GM19025 (cell line): ENCODE measurements at regions not wholly inside any gene's neighbourhood (a gene's known extent, or its start where the extent isn't known, plus 50 kb on each side); places are given as distances from the start of the nearest gene placed in this dataset.
"Not testable (repeated sequence)": the region's sequence is repeated elsewhere in the genome, so short reads cannot be mapped to it uniquely, and the experiment has no call there.

Experiments used
- ATAC-seq: cut with Tn5 transposase; IDR thresholded peaks from one replicate; pipeline ENCODE4 v1.9.1; 2021; ENCODE audit warnings: mild to moderate bottlenecking, low read depth, moderate library complexity; ENCODE audit not compliant: unreplicated experiment

GRCh38 chr9:100700689-100701318 is 122.9 kb downstream of the CAVIN4 start:
- ATAC-seq: no peak

GRCh38 chr9:100714372-100715099 is 136.7 kb downstream of the CAVIN4 start:
- ATAC-seq: peak; percentile 58

GRCh38 chr9:100715100-100715380 is 137.2 kb downstream of the CAVIN4 start:
- ATAC-seq: no peak

GRCh38 chr9:100718717-100719116 is 140.8 kb downstream of the CAVIN4 start:
- ATAC-seq: no peak

- ATAC-seq: no peak
These were observed 143.0 kb downstream of the CAVIN4 start for GRCh38 chr9:100720922-100721321.

GRCh38 chr9:100724886-100725285 is 147.0 kb downstream of the CAVIN4 start:
- no peak for ATAC-seq

GRCh38 chr9:100725371-100725770 is 147.5 kb downstream of the CAVIN4 start:
- no peak for ATAC-seq

GRCh38 chr9:100729336-100729895 is 151.5 kb downstream of the CAVIN4 start:
- no peak for ATAC-seq

GRCh38 chr9:100730086-100730485 is 152.2 kb downstream of the CAVIN4 start:
- ATAC-seq: no peak

- no peak for ATAC-seq
These were observed 153.2 kb downstream of the CAVIN4 start for GRCh38 chr9:100731038-100731556.

GRCh38 chr9:100731557-100731956 is 153.7 kb downstream of the CAVIN4 start:
- no peak for ATAC-seq

GRCh38 chr9:100739208-100739607 is 161.3 kb downstream of the CAVIN4 start:
- ATAC-seq: no peak

- ATAC-seq: no peak
These were observed 161.8 kb downstream of the CAVIN4 start for GRCh38 chr9:100739666-100740065.

GRCh38 chr9:100748930-100749329 is 171.1 kb downstream of the CAVIN4 start:
- not testable (repeated sequence) for ATAC-seq

GRCh38 chr9:100756217-100756616 is 178.3 kb downstream of the CAVIN4 start:
- ATAC-seq: no peak

GRCh38 chr9:100759215-100759614 is 181.3 kb downstream of the CAVIN4 start:
- ATAC-seq: no peak

GRCh38 chr9:100761276-100761802 is 183.5 kb downstream of the CAVIN4 start:
- ATAC-seq: no peak

GRCh38 chr9:100774326-100774725 is 196.4 kb downstream of the CAVIN4 start:
- ATAC-seq: no peak

GRCh38 chr9:100774962-100775361 is 197.1 kb downstream of the CAVIN4 start:
- ATAC-seq: no peak

- ATAC-seq: no peak
These were observed 198.0 kb downstream of the CAVIN4 start for GRCh38 chr9:100775912-100776311.

- ATAC-seq: no peak
These were observed 206.9 kb downstream of the CAVIN4 start for GRCh38 chr9:100784755-100785154.

- ATAC-seq: no peak
These were observed 208.1 kb downstream of the CAVIN4 start for GRCh38 chr9:100785946-100786345.
